Chondrocyte (in vitro differentiated cells): ENCODE measurements at regions not wholly inside any gene's neighbourhood (a gene's known extent, or its start where the extent isn't known, plus 50 kb on each side); places are given as distances from the start of the nearest gene placed in this dataset.
A peak's percentile ranks its signal among the peaks of the same experiment; 100 is the strongest.
"Not testable (repeated sequence)": the region's sequence is repeated elsewhere in the genome, so short reads cannot be mapped to it uniquely, and the experiment has no call there.

Experiments used
- DNase-seq: peaks from one replicate; pipeline ENCODE4 v3.0.0; 2021; ENCODE audit warnings: mixed read lengths, low spot score
- H3K27ac Mint-ChIP-seq: one replicate; pipeline ENCODE4 v1.8.0; 2021; ENCODE audit warnings: mild to moderate bottlenecking, moderate library complexity, mixed read lengths; ENCODE audit not compliant: unreplicated experiment
- H3K27me3 Mint-ChIP-seq: 2 replicates; pipeline ENCODE4 v1.8.0; 2021; ENCODE audit warnings: low read depth, mixed read lengths
- H3K36me3 Mint-ChIP-seq: 2 replicates; pipeline ENCODE4 v1.8.0; 2021; ENCODE audit warnings: low read depth, mixed read lengths
- H3K4me1 Mint-ChIP-seq: 2 replicates; pipeline ENCODE4 v1.8.0; 2021; ENCODE audit warnings: low read depth, mild to moderate bottlenecking, mixed read lengths
- H3K4me3 Mint-ChIP-seq: one replicate; pipeline ENCODE4 v1.8.0; 2021; ENCODE audit warnings: mild to moderate bottlenecking, moderate library complexity, mixed read lengths; ENCODE audit not compliant: unreplicated experiment
- H3K9me3 Mint-ChIP-seq: 2 replicates; pipeline ENCODE4 v1.8.0; 2021; ENCODE audit warnings: low read depth, mixed read lengths
- TF ChIP-seq, protein P1 (sequence below): fragments of 200-600 bp; sonication (generic); IDR thresholded peaks from 2 replicates; pipeline ENCODE4 v1.5.0; 2021; ENCODE audit warnings: antibody characterized with exemption, mild to moderate bottlenecking, moderate library complexity

DNA sequence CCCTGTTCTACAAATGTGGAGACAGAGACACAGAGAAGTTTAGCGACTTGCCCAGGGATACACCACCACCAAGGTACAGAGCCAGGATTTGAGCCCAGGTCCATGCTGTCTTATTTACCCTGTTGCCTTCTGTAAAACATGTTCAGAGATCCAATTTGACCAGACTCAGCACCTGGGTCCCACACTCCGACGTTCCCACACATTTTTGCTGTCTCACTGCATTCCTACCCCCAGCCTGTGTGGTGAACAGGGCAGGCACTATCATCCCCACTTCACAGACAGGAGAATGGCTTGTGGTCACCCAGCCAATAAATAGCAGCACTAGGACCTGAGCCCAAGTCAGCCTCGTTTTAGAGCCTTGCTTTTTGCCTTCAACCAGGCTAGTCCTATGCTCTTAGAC lies 102.8 kb downstream of the PJA1 start:
- H3K4me1 Mint-ChIP-seq: peaks cover 11% of the 10 kb centered on the region
- peaks cover 7% of the 10 kb centered on the region for H3K9me3 Mint-ChIP-seq
- H3K4me3 Mint-ChIP-seq: no peak overlapping the region
- no peaks in the 10 kb centered on the region for H3K36me3 Mint-ChIP-seq
- no peaks in the 10 kb centered on the region for H3K27me3 Mint-ChIP-seq
- TF ChIP-seq, protein P1, sequence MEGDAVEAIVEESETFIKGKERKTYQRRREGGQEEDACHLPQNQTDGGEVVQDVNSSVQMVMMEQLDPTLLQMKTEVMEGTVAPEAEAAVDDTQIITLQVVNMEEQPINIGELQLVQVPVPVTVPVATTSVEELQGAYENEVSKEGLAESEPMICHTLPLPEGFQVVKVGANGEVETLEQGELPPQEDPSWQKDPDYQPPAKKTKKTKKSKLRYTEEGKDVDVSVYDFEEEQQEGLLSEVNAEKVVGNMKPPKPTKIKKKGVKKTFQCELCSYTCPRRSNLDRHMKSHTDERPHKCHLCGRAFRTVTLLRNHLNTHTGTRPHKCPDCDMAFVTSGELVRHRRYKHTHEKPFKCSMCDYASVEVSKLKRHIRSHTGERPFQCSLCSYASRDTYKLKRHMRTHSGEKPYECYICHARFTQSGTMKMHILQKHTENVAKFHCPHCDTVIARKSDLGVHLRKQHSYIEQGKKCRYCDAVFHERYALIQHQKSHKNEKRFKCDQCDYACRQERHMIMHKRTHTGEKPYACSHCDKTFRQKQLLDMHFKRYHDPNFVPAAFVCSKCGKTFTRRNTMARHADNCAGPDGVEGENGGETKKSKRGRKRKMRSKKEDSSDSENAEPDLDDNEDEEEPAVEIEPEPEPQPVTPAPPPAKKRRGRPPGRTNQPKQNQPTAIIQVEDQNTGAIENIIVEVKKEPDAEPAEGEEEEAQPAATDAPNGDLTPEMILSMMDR: no peak
- H3K27ac Mint-ChIP-seq: peak overlapping the region; percentile 36
- DNase-seq: no peak

DNA sequence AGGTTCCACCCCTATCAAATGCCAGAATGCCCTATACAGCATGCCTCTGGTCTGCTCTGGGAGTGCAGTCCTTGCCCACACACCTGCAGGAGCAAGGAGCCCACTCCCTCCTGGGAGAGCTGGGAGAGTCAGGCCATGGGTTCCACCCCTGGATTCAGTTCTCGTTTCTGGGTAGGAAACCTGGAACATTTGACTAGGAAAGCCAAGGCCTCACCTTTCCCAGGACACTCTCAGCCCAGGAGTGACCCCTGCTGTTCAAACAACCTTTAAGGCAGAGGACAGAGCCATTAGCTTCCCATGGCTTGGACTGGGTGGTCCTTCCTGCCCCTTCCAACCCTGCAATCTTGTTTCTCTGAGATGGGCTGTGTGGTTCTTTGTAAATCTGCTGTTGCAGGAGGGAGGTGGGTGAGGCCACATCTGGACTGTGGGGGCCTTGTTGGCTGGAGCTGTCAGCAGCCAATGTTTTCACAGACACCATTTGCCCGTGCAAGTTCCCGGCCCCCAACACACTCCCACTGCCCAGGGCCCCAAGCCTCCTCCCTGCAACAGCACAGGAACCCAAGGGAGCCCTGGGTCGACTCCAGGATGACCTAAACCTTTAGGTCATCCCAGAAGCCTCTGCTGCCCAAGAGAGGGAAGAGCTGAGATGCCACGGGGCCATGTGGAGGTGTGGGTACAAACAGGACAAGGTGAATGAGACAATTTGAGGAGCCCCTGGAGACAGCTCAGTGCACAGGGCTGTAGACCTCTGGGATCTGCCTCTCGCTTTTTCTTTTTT lies 104.4 kb downstream of the PJA1 start:
- H3K36me3 Mint-ChIP-seq: no peaks in the 10 kb centered on the region
- no peaks in the 10 kb centered on the region for H3K4me1 Mint-ChIP-seq
- peaks cover 11% of the 10 kb centered on the region for H3K9me3 Mint-ChIP-seq
- H3K27me3 Mint-ChIP-seq: no peaks in the 10 kb centered on the region
- no peak overlapping the region for H3K27ac Mint-ChIP-seq
- no peak overlapping the region for H3K4me3 Mint-ChIP-seq
- no peak for DNase-seq
- TF ChIP-seq, protein P1: peak; percentile 73

GRCh38 chrX:69055193-69055592 lies 110.1 kb downstream of the PJA1 start:
- no peaks in the 10 kb centered on the region for H3K36me3 Mint-ChIP-seq
- H3K27ac Mint-ChIP-seq: no peak overlapping the region
- TF ChIP-seq, protein P1: no peak
- peaks cover 7% of the 10 kb centered on the region for H3K9me3 Mint-ChIP-seq
- no peak overlapping the region for H3K4me3 Mint-ChIP-seq
- no peaks in the 10 kb centered on the region for H3K27me3 Mint-ChIP-seq
- no peaks in the 10 kb centered on the region for H3K4me1 Mint-ChIP-seq
- no peak for DNase-seq

GRCh38 chrX:69054497-69054896 lies 110.8 kb downstream of the PJA1 start:
- H3K27ac Mint-ChIP-seq, DNase-seq, H3K4me1 Mint-ChIP-seq, H3K9me3 Mint-ChIP-seq, H3K36me3 Mint-ChIP-seq, H3K4me3 Mint-ChIP-seq, H3K27me3 Mint-ChIP-seq: not testable (repeated sequence)

GRCh38 chrX:69051901-69052300 lies 113.4 kb downstream of the PJA1 start:
- Mint-ChIP-seq H3K4me3 (no peak overlapping the region), H3K4me1 (peaks cover 9% of the 10 kb centered on the region), H3K27ac (no peak overlapping the region), H3K36me3 (no peaks in the 10 kb centered on the region), H3K27me3 (no peaks in the 10 kb centered on the region), H3K9me3 (peaks cover 7% of the 10 kb centered on the region)
- TF ChIP-seq, protein P1: no peak
- DNase-seq: no peak
